Lung (tissue), 11 donors: ENCODE measurements at regions not wholly inside any gene's neighbourhood (a gene's known extent, or its start where the extent isn't known, plus 50 kb on each side); places are given as distances from the start of the nearest gene placed in this dataset.
A peak's percentile ranks its signal among the peaks of the same experiment; 100 is the strongest.

Source experiments
- ATAC-seq: fragments of 200-7000 bp; cut with Tn5 transposase; one replicate; pipeline ENCODE4 v1.9.1; 2020; ENCODE audit warnings: moderate number of reproducible peaks; ENCODE audit not compliant: insufficient read depth, low FRiP score
- DNase-seq, 3 donors: peaks; one replicate each; pipeline ENCODE4 v3.0.0-alpha.2; 2013 to 2017
- H3K27ac ChIP-seq, 2 donors: one replicate each; pipeline ENCODE4 v1.5.1; 2013; ENCODE audit warnings: mild to moderate bottlenecking in 2 of 2, moderate library complexity in 2 of 2, control low read depth in 1 of 2, inconsistent platforms in 1 of 2, low read depth in 1 of 2, low read length in 1 of 2
- H3K27me3 ChIP-seq, 3 donors: one replicate each; pipeline ENCODE4 v1.5.1; 2013; ENCODE audit warnings: low read length in 2 of 3; ENCODE audit not compliant: control insufficient read depth in 3 of 3, insufficient read depth in 3 of 3
- H3K36me3 ChIP-seq, 4 donors: one replicate each; pipeline ENCODE4 v1.5.1; 2013; ENCODE audit warnings: low read length in 4 of 4, mild to moderate bottlenecking in 1 of 4, moderate library complexity in 1 of 4; ENCODE audit not compliant: control insufficient read depth in 4 of 4, insufficient read depth in 4 of 4
- H3K4me1 ChIP-seq, 5 donors: one replicate each; pipeline ENCODE4 v1.5.1; 2013; ENCODE audit warnings: low read length in 5 of 5, mild to moderate bottlenecking in 2 of 5, moderate library complexity in 1 of 5; ENCODE audit not compliant: control insufficient read depth in 5 of 5, insufficient read depth in 5 of 5
- H3K4me3 ChIP-seq: one replicate; pipeline ENCODE4 v1.5.1; 2013; ENCODE audit warnings: mild to moderate bottlenecking, control low read depth, moderate library complexity
- H3K9ac ChIP-seq, 2 donors: one replicate each; pipeline ENCODE4 v1.5.1; 2013; ENCODE audit warnings: low read length in 2 of 2, control low read depth in 1 of 2; ENCODE audit not compliant: insufficient read depth in 1 of 2
- H3K9me3 ChIP-seq, 4 donors: one replicate each; pipeline ENCODE4 v1.5.1; 2013; ENCODE audit warnings: low read length in 3 of 4, mild to moderate bottlenecking in 1 of 4, moderate library complexity in 1 of 4; ENCODE audit not compliant: control insufficient read depth in 4 of 4, insufficient read depth in 3 of 4
- WGBS, 2 donors: extraction: QIAGEN DNeasy Blood & Tissue Kit; methylation state at CpG; one replicate each; pipeline ENCODE4 v1.1.7; 2013; 5-methylcytosine and 5-hydroxymethylcytosine counted together
- TF ChIP-seq, protein P1 (sequence below): IDR thresholded peaks from 2 replicates; pipeline ENCODE4 v1.5.1; 2012; ENCODE audit warnings: mild to moderate bottlenecking; ENCODE audit errors: control extremely low read depth, extremely low read depth
- donor health status: control.
- donor health status: control.
- donor health status: Bipolar disorder and iron deficiency.
- donor health status: healthy.
- donor health status: DM: yes; HTN: yes; CAD: no.

DNA sequence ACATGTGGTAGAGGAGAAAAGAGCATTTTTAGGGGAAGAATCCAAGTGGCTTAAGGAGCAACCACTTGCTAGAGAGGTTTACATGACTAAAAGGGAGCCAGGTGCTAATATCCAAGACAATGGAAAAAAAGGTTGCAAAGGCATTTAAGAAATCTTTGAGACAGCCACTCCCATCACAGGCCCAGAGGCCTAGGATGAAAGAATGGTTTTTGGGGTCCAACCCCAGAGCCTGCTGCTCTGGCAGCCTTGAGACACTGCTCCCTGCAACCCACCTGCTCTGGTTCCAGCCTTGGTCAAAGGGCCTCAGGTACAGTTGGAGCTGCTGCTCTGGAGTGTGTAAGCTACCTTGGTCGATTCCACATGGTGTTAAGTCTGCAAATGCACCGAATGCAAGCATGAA, 84.1 kb upstream of the FREM3 start:
- Histone ChIP-seq H3K4me3 (no peak overlapping the region), H3K27me3 (no peaks in the 10 kb centered on the region), H3K9ac (no peak overlapping the region), H3K27ac (no peak overlapping the region), H3K9me3 (peaks cover 0 to 4% (median 0%) of the 10 kb centered on the region in 4 donors), H3K36me3 (no peaks in the 10 kb centered on the region), H3K4me1 (no peaks in the 10 kb centered on the region)
- no peak for DNase-seq
- TF ChIP-seq, protein P1, sequence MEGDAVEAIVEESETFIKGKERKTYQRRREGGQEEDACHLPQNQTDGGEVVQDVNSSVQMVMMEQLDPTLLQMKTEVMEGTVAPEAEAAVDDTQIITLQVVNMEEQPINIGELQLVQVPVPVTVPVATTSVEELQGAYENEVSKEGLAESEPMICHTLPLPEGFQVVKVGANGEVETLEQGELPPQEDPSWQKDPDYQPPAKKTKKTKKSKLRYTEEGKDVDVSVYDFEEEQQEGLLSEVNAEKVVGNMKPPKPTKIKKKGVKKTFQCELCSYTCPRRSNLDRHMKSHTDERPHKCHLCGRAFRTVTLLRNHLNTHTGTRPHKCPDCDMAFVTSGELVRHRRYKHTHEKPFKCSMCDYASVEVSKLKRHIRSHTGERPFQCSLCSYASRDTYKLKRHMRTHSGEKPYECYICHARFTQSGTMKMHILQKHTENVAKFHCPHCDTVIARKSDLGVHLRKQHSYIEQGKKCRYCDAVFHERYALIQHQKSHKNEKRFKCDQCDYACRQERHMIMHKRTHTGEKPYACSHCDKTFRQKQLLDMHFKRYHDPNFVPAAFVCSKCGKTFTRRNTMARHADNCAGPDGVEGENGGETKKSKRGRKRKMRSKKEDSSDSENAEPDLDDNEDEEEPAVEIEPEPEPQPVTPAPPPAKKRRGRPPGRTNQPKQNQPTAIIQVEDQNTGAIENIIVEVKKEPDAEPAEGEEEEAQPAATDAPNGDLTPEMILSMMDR, result no peak
- WGBS, 2 donors, result 76 to 93% methylated on average over 2 of the region's 2 CpGs
- no peak for ATAC-seq

DNA sequence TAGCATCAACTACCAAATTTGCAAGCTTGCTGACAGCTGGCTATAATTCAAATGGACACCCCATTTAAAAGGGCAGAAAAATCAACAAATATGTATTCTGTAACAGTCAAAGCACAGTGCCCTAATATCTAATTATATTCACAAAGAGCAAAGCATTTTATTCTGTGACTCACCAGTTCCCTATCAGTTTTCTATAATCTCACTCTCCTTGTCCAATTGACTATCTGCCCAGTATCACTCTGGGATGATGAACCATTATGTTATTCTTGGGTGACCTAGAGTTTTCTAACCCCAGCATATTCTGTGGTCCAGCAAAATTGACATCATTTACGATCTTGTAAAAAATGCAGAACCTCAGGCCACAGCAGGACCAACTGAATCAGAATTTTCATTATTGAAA, 82.0 kb upstream of the FREM3 start:
- ATAC-seq, result no peak
- H3K9me3 ChIP-seq, result peaks cover 0 to 4% (median 0%) of the 10 kb centered on the region in 4 donors
- no peaks in the 10 kb centered on the region for H3K36me3 ChIP-seq
- WGBS, 2 donors, result 81 to 93% methylated on average over 1 of the region's 1 CpG
- H3K4me3 ChIP-seq, result no peak overlapping the region
- no peaks in the 10 kb centered on the region for H3K4me1 ChIP-seq
- TF ChIP-seq, protein P1, result no peak
- no peaks in the 10 kb centered on the region for H3K27me3 ChIP-seq
- no peak overlapping the region for H3K27ac ChIP-seq
- no peak for DNase-seq
- no peak overlapping the region for H3K9ac ChIP-seq

DNA sequence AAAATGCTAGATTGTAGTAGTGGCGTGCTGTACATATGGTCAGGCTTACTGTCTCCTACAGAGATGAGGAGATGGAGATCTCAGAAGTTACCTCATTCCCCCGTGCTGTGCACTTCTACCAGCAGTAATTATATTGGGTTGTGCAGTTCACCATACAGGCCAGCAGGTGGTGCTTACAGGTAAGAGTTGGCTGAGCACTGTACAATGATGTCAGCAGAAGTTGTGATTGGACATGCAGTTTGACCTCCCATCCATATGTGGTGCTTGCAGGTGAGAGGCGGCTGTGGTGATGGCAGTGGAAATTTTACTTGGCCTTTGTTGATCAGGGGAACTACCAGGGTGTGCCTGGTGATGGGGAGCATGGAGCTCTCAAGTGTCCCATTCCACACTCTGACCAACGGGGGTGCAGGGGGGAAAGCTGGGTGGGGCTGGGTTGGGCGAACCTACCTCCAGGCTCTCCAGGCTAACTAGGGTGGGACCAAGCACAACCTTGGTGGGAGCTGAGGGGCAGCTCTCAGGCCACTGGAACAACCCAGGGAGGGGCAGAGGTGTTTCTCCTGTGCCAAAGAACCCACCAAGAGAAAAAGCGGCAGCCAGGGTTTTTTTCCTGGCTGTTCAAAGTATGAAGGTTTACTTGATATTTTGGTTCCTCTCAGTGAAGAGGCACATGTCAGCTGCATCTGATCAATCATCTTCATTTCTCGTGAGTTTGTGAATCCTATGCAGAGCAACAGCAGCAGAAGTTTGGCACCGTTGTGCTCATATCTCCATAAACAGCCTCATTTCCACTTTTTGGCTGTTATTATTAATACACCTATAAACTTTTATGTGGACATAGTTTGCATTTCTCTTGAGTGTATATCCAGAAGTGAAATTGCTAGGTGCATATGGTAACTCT, 73.8 kb upstream of the FREM3 start:
- peak in 1 of 3 donors; percentile 11 for DNase-seq
- Histone ChIP-seq H3K27me3 (no peaks in the 10 kb centered on the region), H3K27ac (no peak overlapping the region), H3K36me3 (no peaks in the 10 kb centered on the region), H3K4me1 (no peaks in the 10 kb centered on the region), H3K9me3 (peaks cover 0 to 3% (median 1%) of the 10 kb centered on the region in 4 donors), H3K9ac (no peak overlapping the region), H3K4me3 (no peak overlapping the region)
- peak; percentile 91 for ATAC-seq
- 73 to 86% methylated on average over 8 of the region's 8 CpGs for WGBS, 2 donors
- TF ChIP-seq, protein P1, result peak; percentile 36
